ENCODE measurements at regions not wholly inside any gene's neighbourhood (a gene's known extent, or its start where the extent isn't known, plus 50 kb on each side); places are given as distances from the start of the nearest gene placed in this dataset.
A peak's percentile ranks its signal among the peaks of the same experiment; 100 is the strongest.

- no peak for DNase-seq
- Mint-ChIP-seq H3K27ac (no peak overlapping the region), H3K27me3 (ENCODE audit: low read depth, poor library complexity) (peaks cover 24% of the 10 kb centered on the region), H3K4me1 (peaks cover 74% of the 10 kb centered on the region), H3K4me3 (no peak overlapping the region), H3K36me3 (ENCODE audit: low read depth) (no peaks in the 10 kb centered on the region), H3K9me3 (no peaks in the 10 kb centered on the region)
- no peak for TF ChIP-seq CTCF (IDR thresholded peaks at IDR 0.05)
Measured at GRCh38 chr14:65962952-65963351, 523.2 kb upstream of the CCDC196 start.

- Mint-ChIP-seq H3K4me3 (no peak overlapping the region), H3K27me3 (ENCODE audit: low read depth, poor library complexity) (peaks cover 32% of the 10 kb centered on the region), H3K4me1 (peaks cover 80% of the 10 kb centered on the region), H3K9me3 (no peaks in the 10 kb centered on the region), H3K27ac (no peak overlapping the region), H3K36me3 (ENCODE audit: low read depth) (no peaks in the 10 kb centered on the region)
- no peak for TF ChIP-seq CTCF (IDR thresholded peaks at IDR 0.05)
- DNase-seq, result no peak
Measured at GRCh38 chr14:65964366-65964765, 521.8 kb upstream of the CCDC196 start.

GRCh38 chr14:65966188-65966587 is 520.0 kb upstream of the CCDC196 start:
- TF ChIP-seq CTCF (IDR thresholded peaks at IDR 0.05), result no peak
- Mint-ChIP-seq H3K36me3 (ENCODE audit: low read depth) (no peaks in the 10 kb centered on the region), H3K9me3 (no peaks in the 10 kb centered on the region), H3K4me3 (no peak overlapping the region), H3K27ac (no peak overlapping the region), H3K27me3 (ENCODE audit: low read depth, poor library complexity) (peaks cover 32% of the 10 kb centered on the region), H3K4me1 (peaks cover 88% of the 10 kb centered on the region)
- DNase-seq, result no peak

- Mint-ChIP-seq H3K9me3 (no peaks in the 10 kb centered on the region), H3K4me3 (no peak overlapping the region), H3K4me1 (peaks cover 87% of the 10 kb centered on the region), H3K27me3 (ENCODE audit: low read depth, poor library complexity) (peaks cover 12% of the 10 kb centered on the region), H3K36me3 (ENCODE audit: low read depth) (no peaks in the 10 kb centered on the region), H3K27ac (peak overlapping the region; percentile 92)
- no peak for DNase-seq
- no peak for TF ChIP-seq CTCF (IDR thresholded peaks at IDR 0.05)
Measured at GRCh38 chr14:65972346-65972870, 513.8 kb upstream of the CCDC196 start.

- Mint-ChIP-seq H3K36me3 (ENCODE audit: low read depth) (no peaks in the 10 kb centered on the region), H3K27me3 (ENCODE audit: low read depth, poor library complexity) (peaks cover 12% of the 10 kb centered on the region), H3K4me1 (peaks cover 83% of the 10 kb centered on the region), H3K27ac (no peak overlapping the region), H3K9me3 (no peaks in the 10 kb centered on the region), H3K4me3 (no peak overlapping the region)
- TF ChIP-seq CTCF (IDR thresholded peaks at IDR 0.05), result no peak
- DNase-seq, result no peak
Measured at GRCh38 chr14:65972891-65973290, 513.3 kb upstream of the CCDC196 start.

GRCh38 chr14:65975865-65976264 is 510.3 kb upstream of the CCDC196 start:
- no peak for DNase-seq
- Mint-ChIP-seq H3K9me3 (peaks cover 26% of the 10 kb centered on the region), H3K27me3 (ENCODE audit: low read depth, poor library complexity) (peaks cover 7% of the 10 kb centered on the region), H3K36me3 (ENCODE audit: low read depth) (peaks cover 15% of the 10 kb centered on the region), H3K4me3 (no peak overlapping the region), H3K27ac (peak overlapping the region; percentile 49), H3K4me1 (peaks cover 56% of the 10 kb centered on the region)
- no peak for TF ChIP-seq CTCF (IDR thresholded peaks at IDR 0.05)
